Stimulated activated CD8-positive, alpha-beta memory T cell treated with anti-CD3 and anti-CD28 coated beads, Interleukin-7, amount 100 ng/mL, for 4 hours (primary cell): ENCODE measurements at regions not wholly inside any gene's neighbourhood (a gene's known extent, or its start where the extent isn't known, plus 50 kb on each side); places are given as distances from the start of the nearest gene placed in this dataset.

Experiments used
- DNase-seq, 2 donors: peaks; one replicate each; pipeline ENCODE4 v3.0.0-alpha.2; 2020; ENCODE audit warnings: low read depth in 2 of 2

DNA sequence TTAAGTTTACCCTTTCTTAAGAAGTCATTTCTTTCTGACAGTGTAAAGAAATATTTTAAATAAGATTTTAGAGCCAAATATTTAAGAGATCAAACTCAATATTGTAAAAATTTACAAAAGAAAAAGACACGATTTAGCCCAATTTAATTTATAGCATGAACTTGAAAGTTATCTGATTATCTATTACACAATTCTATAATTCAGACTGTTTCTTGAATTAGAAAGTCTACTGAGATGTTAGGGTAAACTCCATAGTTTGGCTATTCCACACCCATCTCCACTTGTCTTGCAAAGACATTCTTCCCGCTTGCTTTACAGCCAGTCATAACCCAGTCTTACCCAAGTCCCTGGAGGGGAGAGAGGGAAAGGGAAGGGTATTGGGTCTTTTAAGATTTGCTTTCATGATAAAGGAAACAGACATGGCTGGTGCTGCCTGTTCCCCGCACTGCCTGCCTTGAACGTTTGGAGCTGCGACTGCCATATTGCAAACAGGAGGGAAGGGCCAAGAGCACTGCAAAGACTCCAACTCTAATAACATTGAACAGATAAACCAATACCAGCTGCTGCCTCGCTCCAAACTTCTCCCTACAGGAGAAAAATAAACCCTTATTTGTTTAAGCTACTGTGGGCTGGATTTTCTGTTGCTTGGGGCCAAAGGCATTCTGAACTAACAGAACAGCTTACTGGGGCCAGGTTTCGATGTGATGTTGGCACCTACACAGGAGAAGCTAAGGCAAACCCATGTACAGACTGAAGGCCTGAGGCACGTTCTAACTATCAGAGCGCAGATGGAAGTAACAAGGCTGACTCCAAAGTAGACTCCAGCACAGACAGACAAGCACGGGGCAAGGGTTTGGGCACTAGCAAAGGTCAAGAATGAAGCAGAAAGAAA, 552.3 kb upstream of the JARID2 start:
- DNase-seq, result no peak

GRCh38 chr6:14694308-14694707, 551.6 kb upstream of the JARID2 start:
- DNase-seq, result no peak

DNA sequence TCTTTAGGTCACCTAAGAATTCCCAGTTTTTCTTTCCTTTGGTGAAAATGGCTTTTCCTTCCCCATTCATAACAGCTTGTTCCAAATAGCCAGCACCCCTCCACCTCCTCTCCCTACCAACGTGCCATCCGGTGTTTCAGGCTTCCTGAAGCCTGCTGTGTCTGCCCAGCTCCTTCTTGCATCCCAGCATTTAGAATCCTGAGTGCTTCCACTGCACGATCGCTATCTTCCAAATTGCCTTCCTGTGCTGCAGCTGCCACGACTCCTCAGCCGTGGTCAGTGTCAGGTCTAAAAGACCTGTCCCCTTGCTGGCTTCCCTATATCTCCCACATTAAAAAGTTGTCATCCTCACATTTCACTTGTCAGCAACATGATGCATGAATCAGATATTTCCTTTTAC, 550.3 kb upstream of the JARID2 start:
- DNase-seq, result no peak

DNA sequence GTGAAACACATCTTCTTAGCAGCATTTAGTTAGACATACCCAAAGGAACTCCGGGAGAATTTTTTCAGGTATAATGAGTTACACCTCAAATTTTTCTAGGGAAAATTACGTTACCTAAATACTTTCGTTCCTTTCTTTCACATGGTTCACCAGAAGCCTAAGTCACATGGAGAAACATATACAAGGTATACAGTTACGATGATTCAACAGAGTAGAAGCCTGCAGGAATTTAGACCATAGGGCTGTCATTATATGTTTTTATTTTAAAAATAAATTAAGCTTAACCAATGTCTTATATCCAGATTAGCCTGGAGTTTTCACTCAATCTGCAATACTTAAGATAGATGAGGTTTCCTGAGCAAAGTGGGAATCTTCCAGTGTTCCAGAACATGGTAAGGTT, 549.5 kb upstream of the JARID2 start:
- no peak for DNase-seq

- no peak for DNase-seq
These were observed 548.4 kb upstream of the JARID2 start for GRCh38 chr6:14697427-14697826.

- no peak for DNase-seq
These were observed 545.9 kb upstream of the JARID2 start for GRCh38 chr6:14699803-14700601.

DNA sequence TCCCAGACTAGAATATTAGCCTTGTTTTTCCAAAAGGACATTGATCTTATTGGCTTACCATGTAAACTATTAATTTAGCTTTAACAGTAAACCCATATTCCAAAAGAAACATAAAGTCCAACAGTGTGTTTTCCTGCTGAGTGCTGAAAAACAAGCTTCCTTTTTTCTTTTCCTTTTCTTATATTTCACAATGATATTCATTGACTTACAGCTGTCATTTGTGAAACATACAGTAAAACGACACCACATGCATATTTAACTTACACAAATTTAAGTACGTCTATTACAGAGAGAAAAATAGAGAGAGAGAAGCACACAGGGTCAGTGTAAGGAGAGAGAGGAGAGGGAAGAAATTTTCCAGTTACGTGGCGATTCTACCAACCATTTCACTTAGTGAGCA, 543.9 kb upstream of the JARID2 start:
- no peak for DNase-seq

- DNase-seq, result no peak
These were observed 543.2 kb upstream of the JARID2 start for GRCh38 chr6:14702678-14703077.

DNA sequence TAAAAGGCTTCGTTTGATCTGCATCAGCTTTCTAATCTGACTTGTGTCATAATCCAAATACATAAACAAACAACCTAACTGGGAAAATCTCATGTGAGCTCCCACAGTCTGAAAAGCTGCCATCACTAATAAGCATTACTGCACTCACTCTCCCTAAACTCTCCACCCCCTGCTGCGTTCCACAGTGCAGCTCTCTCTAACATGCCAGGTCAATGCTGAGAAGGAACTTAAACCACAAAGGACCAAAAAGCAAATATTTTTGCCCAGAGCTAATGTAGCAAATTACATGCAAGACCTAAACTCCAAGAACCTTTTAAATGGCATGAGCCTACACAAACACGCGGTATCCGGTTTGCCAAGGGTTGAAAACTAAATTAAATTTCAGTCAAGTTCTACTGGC, 542.3 kb upstream of the JARID2 start:
- no peak for DNase-seq

DNA sequence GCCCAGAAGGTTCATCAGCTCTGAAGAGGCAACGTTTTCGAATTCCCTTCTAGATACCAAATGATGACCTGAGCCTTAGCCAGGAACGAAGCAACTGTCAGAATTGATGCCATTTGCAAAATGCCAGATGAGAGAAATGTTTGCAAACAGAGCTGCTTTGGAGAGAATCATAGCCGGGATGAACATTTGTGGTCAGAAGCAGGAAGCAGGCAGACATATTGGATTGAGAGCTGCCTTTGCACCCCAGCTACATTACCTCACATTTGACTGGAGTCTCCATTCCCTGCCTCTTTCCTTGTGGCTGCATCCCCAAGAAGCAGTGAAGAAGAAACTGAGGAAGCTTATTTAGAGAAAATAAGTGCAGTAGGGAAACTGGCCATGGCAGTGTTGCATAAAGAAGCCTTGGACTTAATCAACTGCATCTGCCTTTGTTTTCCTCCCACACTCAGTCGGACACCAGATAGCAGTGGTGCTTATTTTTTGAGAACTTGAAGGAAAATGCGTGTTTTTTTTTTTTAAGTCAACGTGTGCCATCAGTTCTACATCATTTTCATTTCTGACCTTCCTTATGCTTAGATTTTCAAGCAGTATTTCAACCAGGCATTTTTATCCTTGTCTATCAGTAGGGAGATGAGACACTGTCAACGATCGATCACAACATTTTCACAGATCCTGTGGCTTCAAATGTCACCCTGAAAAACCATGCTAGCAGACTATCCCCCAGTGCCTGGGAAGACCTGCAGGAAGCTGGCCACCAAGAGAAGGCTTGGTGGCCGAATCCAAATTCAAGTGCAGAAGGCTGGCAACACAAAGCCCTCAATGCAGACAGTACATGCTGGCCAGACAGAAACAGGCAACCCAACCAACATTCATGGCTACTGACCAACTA, 541.2 kb upstream of the JARID2 start:
- DNase-seq, result no peak

DNA sequence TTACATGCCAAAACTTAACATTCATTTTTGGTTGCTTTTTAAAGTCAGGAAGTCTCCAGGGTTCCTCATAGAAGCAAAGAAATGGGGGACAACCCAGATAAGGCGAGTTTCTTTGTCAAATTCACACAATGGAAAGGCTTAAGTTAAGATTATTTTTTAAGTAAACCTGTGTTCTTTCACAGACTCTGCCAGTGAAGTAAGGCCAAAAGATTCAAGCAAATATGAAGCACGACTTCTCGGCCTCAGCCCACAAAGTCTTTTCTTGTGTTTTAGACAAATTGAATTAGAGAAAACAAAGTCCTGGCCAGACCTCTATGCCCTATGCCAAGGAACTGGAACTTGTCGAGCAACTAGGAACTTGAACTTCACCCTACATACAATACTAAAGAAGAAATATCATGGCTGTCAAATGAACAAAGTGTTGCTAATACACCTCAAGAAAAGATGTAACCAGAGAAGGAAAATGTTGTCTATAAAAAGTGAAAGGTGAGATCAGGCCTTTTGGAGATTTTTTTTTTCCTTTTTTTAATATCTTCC, 540.0 kb upstream of the JARID2 start:
- DNase-seq, result no peak

DNA sequence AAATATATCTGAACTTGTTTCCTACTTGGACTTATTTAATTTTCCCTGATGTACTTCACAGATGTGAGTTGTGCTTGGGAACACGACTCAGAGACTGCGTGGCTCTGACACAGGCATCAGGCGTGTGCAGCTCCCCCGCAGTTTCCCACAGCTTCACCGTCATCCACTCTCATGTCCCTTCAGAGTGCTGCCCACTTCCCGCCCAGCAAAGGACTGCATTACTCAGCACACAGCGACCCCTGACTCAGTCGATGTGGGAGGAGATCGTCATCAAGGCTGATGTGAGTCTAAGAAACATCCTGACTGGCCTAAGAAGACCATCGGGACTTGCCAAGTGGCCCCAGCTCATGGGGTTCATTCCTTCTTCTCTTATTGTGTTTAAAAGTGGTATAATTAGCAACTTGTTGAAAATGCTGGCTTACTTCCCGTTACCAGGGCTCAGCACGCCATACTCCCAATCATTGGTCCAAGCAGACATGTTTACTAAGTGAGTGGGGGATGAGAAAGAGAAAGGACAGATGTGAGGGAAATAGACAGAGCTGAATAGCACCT, 539.4 kb upstream of the JARID2 start:
- peak; percentile 57 to 65 for DNase-seq

- no peak for DNase-seq
These were observed 538.6 kb upstream of the JARID2 start for GRCh38 chr6:14707276-14707675.

DNA sequence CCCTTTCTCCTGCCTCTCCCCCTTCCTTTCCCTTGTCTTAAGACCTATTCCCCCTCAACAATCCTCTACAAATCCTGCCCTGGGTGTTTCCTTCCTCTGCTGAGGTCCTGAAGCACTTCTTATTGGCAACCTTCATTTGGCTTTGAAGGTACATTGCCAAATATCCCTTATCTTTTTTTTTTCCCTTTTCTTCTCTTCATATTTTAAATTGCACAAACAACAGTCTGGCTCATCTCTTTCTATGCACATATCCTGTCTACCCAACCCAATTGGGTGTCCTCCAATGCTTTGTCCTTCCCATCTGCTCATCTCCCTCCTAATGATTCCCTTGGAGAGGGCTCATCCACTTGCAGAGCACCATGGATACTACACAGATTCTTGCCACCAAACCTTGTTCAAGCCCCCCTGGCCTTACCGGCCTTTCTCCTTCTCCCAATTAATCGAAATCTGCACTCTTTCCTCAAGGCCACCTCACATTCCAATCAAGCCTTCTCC, 537.9 kb upstream of the JARID2 start:
- no peak for DNase-seq

DNA sequence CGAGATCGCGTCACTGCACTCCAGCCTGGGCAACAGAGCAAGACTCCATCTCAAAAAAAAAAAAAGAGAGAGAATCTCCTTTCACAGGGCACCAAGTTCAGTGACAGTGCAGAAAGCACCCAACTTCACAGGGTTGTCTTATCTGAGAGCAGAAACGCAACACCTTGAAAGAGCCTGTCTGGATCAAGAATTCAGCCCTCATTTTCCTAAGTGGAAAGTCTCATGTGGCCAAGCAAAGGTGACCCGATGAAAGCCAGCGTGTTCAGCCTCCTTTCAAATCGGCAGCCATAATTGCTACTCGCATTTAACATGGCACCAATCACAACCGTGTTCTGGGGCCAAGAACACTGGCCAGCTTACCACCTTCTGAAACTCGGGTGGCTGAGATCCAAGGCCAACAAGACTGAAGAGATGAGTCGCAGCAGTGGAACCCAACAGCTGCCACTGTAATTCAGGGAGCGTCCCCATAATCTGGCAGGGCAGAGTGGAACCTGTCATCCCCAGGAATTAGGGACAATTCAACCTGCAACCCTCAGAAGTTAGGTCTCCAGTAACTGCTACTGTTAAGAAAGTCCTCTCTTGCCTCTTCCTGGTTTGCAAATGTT, 536.7 kb upstream of the JARID2 start:
- DNase-seq, result no peak

DNA sequence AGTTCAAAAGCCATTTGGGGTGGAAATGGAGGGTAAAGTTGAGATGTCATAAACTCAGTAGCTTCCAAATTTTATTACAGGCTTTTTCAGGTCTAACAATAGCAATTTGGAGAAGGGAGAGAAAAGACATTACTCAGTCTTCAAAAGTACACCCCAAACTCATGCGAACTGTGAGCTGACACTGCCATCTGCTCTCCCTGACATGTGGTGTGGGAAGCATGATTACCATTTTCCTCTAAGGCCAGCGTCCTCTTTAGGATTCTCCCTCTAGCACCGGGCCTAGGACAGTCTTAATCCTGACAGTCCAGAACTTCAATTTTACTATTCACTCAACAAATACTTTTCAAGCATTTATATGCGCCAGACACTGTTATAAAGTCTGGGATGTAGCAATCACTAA, 536.0 kb upstream of the JARID2 start:
- DNase-seq, result no peak

GRCh38 chr6:14710421-14710820, 535.4 kb upstream of the JARID2 start:
- no peak for DNase-seq

- DNase-seq, result no peak
These were observed 534.7 kb upstream of the JARID2 start for GRCh38 chr6:14711056-14711703.

DNA sequence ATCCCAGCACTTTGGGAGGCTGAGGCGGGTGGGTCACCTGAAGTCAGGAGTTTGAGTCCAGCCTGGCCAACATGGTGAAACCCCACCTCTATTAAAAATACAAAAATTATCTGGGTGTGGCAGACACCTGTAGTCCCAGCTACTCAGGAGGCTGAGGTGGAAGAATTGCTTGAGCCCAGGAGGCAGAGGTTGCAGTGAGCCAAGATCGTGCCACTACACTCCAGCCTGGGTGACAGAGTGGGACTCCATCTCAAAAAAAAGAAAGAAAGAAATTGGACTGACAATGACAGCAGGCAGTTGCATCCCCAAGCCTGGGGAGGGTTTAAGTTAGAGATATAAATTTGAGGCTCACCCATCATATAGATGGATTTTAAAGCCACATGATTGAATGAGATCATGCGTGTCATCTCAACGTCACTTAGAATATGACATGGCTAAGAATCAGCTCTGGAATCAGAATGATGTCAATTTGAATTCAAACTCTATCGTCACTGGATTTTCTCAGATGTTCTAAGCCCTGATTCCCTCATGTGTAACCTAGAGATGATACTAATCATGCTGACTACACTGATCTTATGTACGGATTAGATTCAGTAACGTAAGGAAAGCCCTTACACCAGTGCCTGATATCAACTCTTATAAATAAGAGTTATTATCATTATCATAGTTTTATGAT, 534.0 kb upstream of the JARID2 start:
- DNase-seq, result no peak
